ENCODE measurements at regions not wholly inside any gene's neighbourhood (a gene's known extent, or its start where the extent isn't known, plus 50 kb on each side); places are given as distances from the start of the nearest gene placed in this dataset.

GRCh38 chr3:13215940-13216546 is 142.8 kb upstream of the IQSEC1 start:
- Histone ChIP-seq H3K4me1 (no peaks in the 10 kb centered on the region), H3K4me3 (no peak overlapping the region), H3K36me3 (ENCODE audit: low read depth, missing control alignments) (no peaks in the 10 kb centered on the region), H3K27ac (no peak overlapping the region), H3K9me3 (no peaks in the 10 kb centered on the region), H3K27me3 (no peaks in the 10 kb centered on the region)
- no peak for TF ChIP-seq POLR2A (IDR thresholded peaks at IDR 0.05)
- no peak for TF ChIP-seq CTCF (IDR thresholded peaks at IDR 0.05)
- DNase-seq, result no peak
- intact Hi-C loops (cut with DNase I; ENCODE audit: low total_unique reads), result no loop called here
- 83 to 86% methylated on average over 7 to 8 of the region's 8 CpGs for WGBS, 2 donors

- DNase-seq, result no peak
- no peak overlapping the region for H3K27ac ChIP-seq
- 93 to 95% methylated on average over 14 to 15 of the region's 15 CpGs for WGBS, 2 donors
- intact Hi-C loops (cut with DNase I; ENCODE audit: low total_unique reads), result no loop called here
- no peaks in the 10 kb centered on the region for H3K4me1 ChIP-seq
- no peaks in the 10 kb centered on the region for H3K27me3 ChIP-seq
- no peaks in the 10 kb centered on the region for H3K9me3 ChIP-seq
- H3K4me3 ChIP-seq, result no peak overlapping the region
- TF ChIP-seq POLR2A (IDR thresholded peaks at IDR 0.05), result no peak
- TF ChIP-seq CTCF (IDR thresholded peaks at IDR 0.05), result no peak
- no peaks in the 10 kb centered on the region for H3K36me3 ChIP-seq (ENCODE audit: low read depth, missing control alignments)
These were observed 141.7 kb upstream of the IQSEC1 start for GRCh38 chr3:13214847-13215472.

GRCh38 chr3:13213911-13214846 is 140.9 kb upstream of the IQSEC1 start:
- 94 to 95% methylated on average over 23 to 26 of the region's 26 CpGs for WGBS, 2 donors
- Histone ChIP-seq H3K27me3 (no peaks in the 10 kb centered on the region), H3K4me1 (peaks cover 3% of the 10 kb centered on the region), H3K4me3 (no peak overlapping the region), H3K9me3 (no peaks in the 10 kb centered on the region), H3K36me3 (ENCODE audit: low read depth, missing control alignments) (no peaks in the 10 kb centered on the region), H3K27ac (no peak overlapping the region)
- TF ChIP-seq CTCF (IDR thresholded peaks at IDR 0.05), result no peak
- TF ChIP-seq POLR2A (IDR thresholded peaks at IDR 0.05), result no peak
- DNase-seq, result no peak
- intact Hi-C loops (cut with DNase I; ENCODE audit: low total_unique reads), result no loop called here

GRCh38 chr3:13213490-13213889 is 140.3 kb upstream of the IQSEC1 start:
- H3K9me3 ChIP-seq, result no peaks in the 10 kb centered on the region
- intact Hi-C loops (cut with DNase I; ENCODE audit: low total_unique reads), result no loop called here
- no peaks in the 10 kb centered on the region for H3K36me3 ChIP-seq (ENCODE audit: low read depth, missing control alignments)
- no peak overlapping the region for H3K4me3 ChIP-seq
- TF ChIP-seq CTCF (IDR thresholded peaks at IDR 0.05) (no peak), POLR2A (IDR thresholded peaks at IDR 0.05) (no peak)
- H3K27me3 ChIP-seq, result no peaks in the 10 kb centered on the region
- no peak overlapping the region for H3K27ac ChIP-seq
- H3K4me1 ChIP-seq, result peaks cover 4% of the 10 kb centered on the region
- DNase-seq, result no peak
- WGBS, 2 donors, result 92 to 96% methylated on average over 3 of the region's 3 CpGs

Data from testis (tissue), 2 donors.